HEK293T (cell line): ENCODE measurements at regions not wholly inside any gene's neighbourhood (a gene's known extent, or its start where the extent isn't known, plus 50 kb on each side); places are given as distances from the start of the nearest gene placed in this dataset.

Experiments
- ARNT ChIP-seq: fragments of 450-650 bp; IDR thresholded peaks from 2 replicates; pipeline ENCODE4 v1.6.1; 2017; ENCODE audit warnings: mild to moderate bottlenecking
- BHLHE40 ChIP-seq: fragments of 450-650 bp; IDR thresholded peaks from 2 replicates; pipeline ENCODE4 v1.6.1; 2016; ENCODE audit warnings: mild to moderate bottlenecking, moderate library complexity, borderline replicate concordance
- CTBP1 ChIP-seq: fragments of 450-650 bp; IDR thresholded peaks from 2 replicates; pipeline ENCODE4 v1.6.1; 2016; ENCODE audit warnings: borderline replicate concordance
- FOXA1 ChIP-seq: fragments of 450-650 bp; IDR thresholded peaks from 2 replicates; pipeline ENCODE4 v1.6.1; 2016; ENCODE audit warnings: mild to moderate bottlenecking
- FOXK2 ChIP-seq: fragments of 450-650 bp; IDR thresholded peaks from 2 replicates; pipeline ENCODE4 v1.6.1; 2016; ENCODE audit warnings: mild to moderate bottlenecking
- FOXM1 ChIP-seq: fragments of 450-650 bp; IDR thresholded peaks from 2 replicates; pipeline ENCODE4 v1.6.1; 2017; ENCODE audit warnings: mild to moderate bottlenecking, borderline replicate concordance
- HDGF ChIP-seq: fragments of 450-650 bp; IDR thresholded peaks from 2 replicates; pipeline ENCODE4 v1.6.1; 2017; ENCODE audit warnings: antibody characterized with exemption, borderline replicate concordance
- L3MBTL2 ChIP-seq: fragments of 450-650 bp; conservative IDR thresholded peaks from 2 replicates; pipeline ENCODE4 v1.6.1; 2016; ENCODE audit warnings: mild to moderate bottlenecking
- LEF1 ChIP-seq: fragments of 450-650 bp; IDR thresholded peaks from 2 replicates; pipeline ENCODE4 v1.6.1; 2017; ENCODE audit warnings: mild to moderate bottlenecking, borderline replicate concordance
- NFRKB ChIP-seq: fragments of 450-650 bp; IDR thresholded peaks from 2 replicates; pipeline ENCODE4 v1.6.1; 2016; ENCODE audit warnings: mild to moderate bottlenecking, moderate library complexity
- SP1 ChIP-seq: fragments of 450-650 bp; IDR thresholded peaks from 2 replicates; pipeline ENCODE4 v1.6.1; 2017
- TARDBP ChIP-seq: fragments of 450-650 bp; IDR thresholded peaks from 2 replicates; pipeline ENCODE4 v1.6.1; 2016
- ZNF384 ChIP-seq: fragments of 450-650 bp; IDR thresholded peaks from 2 replicates; pipeline ENCODE4 v1.6.1; 2016

- TF ChIP-seq CTBP1, result no peak
- no peak for TF ChIP-seq FOXK2
- TF ChIP-seq BHLHE40, result no peak
- TF ChIP-seq HDGF, result no peak
- no peak for TF ChIP-seq LEF1
- TF ChIP-seq FOXM1, result no peak
- no peak for TF ChIP-seq L3MBTL2
- TF ChIP-seq ARNT, result no peak
- no peak for TF ChIP-seq SP1
- no peak for TF ChIP-seq TARDBP
- TF ChIP-seq FOXA1, result no peak
- no peak for TF ChIP-seq ZNF384
- TF ChIP-seq NFRKB, result no peak
Measured at GRCh38 chr16:59748531-59748930, 1014.4 kb upstream of the GOT2 start.
